GM12865 (cell line): ENCODE measurements at regions not wholly inside any gene's neighbourhood (a gene's known extent, or its start where the extent isn't known, plus 50 kb on each side); places are given as distances from the start of the nearest gene placed in this dataset.

ENCODE experiments used
- DNase-seq: peaks from one replicate; pipeline ENCODE4 v3.0.0; 2010; ENCODE audit warnings: low read depth
- H3K4me3 ChIP-seq: 2 replicates; pipeline ENCODE4 v1.5.1; 2011; ENCODE audit warnings: mild to moderate bottlenecking, low read depth, low read length, control low read depth
- TF ChIP-seq, protein P1 (sequence below): IDR thresholded peaks from 2 replicates; pipeline ENCODE4 v1.5.1; 2011; ENCODE audit warnings: low read length, control low read depth, low read depth, inconsistent platforms; ENCODE audit not compliant: insufficient read depth; ENCODE audit errors: missing control alignments

DNA sequence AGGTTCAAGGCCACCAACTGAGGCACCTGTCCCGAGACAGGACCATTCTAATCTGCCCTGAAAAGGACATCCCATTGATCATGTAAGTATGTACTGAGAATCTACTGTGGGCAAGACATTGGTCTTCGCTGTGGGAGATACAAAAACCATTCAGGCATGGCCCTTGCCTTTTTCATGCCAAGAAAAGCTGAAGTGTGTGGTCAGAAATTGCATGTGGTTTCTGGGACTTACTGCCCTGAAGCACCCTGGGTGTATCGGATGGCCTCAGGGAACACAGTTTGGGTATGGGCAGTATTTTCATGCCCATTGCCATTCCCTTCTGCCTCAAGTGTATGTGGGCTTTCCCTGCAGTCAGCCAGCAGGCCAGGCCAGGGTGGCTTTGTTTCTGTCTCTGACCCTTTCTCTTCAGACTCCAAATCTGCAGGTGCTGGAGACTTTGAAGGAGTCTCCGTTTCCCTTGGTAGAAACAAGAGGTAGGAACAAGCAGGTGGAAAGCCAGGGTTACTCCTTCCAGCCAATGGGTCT lies 285.7 kb downstream of the ZEB1 start:
- no peak for DNase-seq
- TF ChIP-seq, protein P1, sequence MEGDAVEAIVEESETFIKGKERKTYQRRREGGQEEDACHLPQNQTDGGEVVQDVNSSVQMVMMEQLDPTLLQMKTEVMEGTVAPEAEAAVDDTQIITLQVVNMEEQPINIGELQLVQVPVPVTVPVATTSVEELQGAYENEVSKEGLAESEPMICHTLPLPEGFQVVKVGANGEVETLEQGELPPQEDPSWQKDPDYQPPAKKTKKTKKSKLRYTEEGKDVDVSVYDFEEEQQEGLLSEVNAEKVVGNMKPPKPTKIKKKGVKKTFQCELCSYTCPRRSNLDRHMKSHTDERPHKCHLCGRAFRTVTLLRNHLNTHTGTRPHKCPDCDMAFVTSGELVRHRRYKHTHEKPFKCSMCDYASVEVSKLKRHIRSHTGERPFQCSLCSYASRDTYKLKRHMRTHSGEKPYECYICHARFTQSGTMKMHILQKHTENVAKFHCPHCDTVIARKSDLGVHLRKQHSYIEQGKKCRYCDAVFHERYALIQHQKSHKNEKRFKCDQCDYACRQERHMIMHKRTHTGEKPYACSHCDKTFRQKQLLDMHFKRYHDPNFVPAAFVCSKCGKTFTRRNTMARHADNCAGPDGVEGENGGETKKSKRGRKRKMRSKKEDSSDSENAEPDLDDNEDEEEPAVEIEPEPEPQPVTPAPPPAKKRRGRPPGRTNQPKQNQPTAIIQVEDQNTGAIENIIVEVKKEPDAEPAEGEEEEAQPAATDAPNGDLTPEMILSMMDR: no peak
- H3K4me3 ChIP-seq: no peak overlapping the region

DNA sequence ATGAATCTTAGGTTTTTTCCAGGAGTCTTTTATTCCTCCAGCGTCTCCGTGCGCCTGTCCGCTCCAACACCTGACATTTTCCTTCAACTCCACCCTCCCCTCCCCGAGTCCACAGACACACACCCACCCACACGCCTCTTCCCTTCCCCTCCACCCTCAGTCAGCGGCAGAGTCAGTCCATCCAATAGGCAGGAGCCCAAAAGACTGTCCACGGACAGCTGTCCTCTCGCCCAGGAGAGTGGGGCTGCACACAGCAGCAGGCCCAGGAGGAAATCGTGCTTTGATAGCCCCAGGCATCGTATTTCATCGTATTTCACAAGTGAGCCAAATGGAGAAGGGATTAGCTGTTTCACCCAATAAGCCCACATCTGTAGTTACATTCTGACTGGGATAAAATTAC lies 285.1 kb downstream of the ZEB1 start:
- TF ChIP-seq, protein P1: no peak
- DNase-seq: no peak
- H3K4me3 ChIP-seq: peak overlapping the region; percentile 47

DNA sequence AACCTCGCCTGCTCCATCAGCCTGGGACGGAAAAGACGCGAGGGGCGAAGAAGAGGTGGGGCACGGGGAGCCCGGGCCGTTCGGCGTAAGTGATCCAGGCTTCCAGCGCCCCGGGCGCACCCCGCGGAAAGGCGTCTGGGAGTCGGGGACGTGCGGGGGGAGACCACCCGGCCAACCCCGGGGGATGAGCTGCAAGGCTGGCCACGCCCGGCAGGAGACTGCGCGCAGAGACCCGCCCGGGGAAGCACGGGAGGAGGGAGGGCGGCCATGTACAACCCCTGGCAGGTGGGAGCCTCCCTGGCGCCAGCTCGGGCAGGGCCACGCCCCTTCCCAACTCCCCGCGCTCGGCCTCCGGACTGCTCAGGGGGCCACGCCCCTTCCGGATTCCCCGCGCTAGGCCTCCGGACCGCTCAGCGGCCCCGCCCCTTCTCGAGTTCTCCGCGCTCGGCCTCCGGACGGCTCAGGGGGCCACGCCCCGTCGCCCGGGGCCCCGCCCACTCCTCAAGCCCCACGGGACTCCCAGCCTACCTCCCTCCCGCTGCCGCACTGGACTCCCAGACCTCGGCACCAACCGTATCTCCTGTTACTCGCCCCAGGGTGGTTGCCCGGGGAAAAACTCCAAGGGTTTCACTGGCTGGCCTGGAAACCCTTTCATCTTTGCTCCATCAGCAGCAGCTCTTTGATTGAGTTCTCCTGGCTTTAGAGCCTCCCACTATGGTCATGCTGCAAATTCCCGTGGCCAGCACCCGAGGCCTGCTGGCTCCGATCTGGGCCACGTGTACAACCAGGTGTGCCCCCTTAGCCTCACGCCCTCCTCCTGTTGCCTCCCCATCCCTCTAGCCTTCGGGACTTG lies 284.4 kb downstream of the ZEB1 start:
- peak; percentile 94 for DNase-seq
- peak overlapping the region; percentile 47 for H3K4me3 ChIP-seq
- TF ChIP-seq, protein P1: no peak

DNA sequence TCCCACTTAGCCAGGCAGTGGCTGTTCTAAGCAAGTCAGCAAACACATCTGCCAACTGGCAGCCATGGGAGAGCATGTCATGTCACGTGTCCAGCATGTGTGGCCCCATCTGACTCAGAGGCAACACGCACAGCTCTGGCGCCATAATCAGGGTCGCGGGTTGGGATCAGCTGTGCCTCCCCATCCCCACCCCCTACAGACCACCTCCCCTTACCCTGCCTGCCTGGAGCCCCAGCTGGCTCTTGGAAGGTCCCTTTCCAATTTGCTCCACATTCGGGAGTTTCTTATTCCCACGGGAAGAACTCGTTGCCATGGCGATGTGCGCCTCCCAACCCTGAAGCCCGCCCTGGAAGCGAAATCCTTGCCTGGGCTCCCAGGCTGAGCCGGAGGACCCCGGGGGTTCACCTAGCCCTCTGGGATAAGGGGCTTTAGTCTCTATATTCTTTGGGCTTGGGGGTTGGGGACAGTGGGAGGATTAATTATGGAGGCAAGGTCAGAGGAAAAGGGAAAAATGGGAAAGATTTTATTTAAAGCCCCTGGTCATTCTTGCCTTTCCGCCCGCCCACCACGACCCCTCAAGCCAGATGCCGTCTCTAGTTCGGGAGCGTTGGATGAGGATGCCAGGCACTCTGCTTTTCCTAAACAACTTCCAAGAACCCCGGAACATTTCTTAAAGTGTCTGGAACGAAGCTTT lies 283.7 kb downstream of the ZEB1 start:
- H3K4me3 ChIP-seq: peak overlapping the region; percentile 47
- TF ChIP-seq, protein P1: no peak
- no peak for DNase-seq

DNA sequence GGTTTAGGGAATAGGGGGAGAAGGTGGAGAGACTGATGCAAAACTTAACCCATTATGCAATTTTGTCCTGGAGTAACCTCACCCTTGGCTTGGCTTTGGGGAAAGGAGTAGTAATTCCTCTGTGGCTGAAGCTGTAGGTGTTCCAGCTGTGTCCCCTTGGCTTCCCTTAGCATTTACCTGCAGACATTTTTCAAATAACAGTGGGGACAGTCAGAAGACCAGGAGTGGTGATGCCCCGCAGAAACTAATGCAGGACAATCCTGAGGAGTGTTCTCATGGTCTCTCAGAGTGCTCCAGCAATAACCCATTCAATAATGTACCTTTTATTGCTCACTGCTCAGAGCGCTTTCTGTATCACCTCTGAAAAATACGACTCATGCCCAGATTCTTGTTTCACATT lies 282.1 kb downstream of the ZEB1 start:
- no peak for DNase-seq
- no peak overlapping the region for H3K4me3 ChIP-seq
- TF ChIP-seq, protein P1: no peak

DNA sequence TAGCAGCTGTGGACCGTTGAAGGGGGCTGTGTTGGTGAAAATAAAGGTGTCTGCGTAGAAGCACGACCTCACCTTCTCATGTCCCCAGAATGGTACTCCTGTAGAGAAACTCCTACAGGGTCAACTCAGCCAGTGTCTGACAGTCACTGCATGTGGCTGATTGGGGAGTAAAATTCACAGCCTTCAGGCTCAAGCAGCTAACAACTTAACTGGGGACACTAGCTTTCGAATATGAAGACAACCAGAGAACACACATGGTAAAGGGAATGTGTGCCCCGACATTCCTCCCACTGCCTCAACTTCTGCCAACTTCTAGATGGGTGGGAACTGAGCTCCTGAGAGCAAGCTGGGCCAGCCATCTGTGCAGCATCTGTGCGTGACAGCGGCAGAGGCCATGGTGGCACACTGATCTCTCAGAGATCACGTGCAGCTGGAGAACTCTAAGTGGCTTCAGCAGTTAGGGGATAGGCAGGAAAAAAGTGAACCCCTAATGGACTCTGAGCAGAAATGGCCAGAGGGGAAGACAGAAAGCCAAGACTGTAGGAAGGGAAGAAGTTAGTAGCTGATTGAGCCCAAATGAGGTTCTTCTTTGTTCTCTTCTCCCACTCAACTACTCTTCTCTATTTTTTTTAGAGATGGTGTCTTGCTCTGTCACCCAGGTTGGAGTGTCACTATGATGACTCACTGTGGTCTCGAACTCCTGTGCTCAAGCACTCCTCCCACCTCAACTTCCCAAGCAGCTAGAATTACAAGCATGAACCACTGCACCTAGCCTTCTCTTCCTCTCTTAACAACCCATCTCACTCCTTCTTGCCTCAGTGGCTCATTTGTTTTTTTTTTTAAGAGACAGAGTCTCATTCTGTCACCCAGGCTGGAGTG lies 280.8 kb downstream of the ZEB1 start:
- TF ChIP-seq, protein P1: no peak
- H3K4me3 ChIP-seq: no peak overlapping the region
- DNase-seq: no peak
